ENCODE measurements at regions not wholly inside any gene's neighbourhood (a gene's known extent, or its start where the extent isn't known, plus 50 kb on each side); places are given as distances from the start of the nearest gene placed in this dataset.

GRCh38 chr3:10601151-10601856, 95.9 kb upstream of the ATP2B2 start:
- no peaks in the 10 kb centered on the region for H3K4me1 Mint-ChIP-seq (ENCODE audit: unreplicated experiment)
- H3K9me3 Mint-ChIP-seq (ENCODE audit: unreplicated experiment): no peaks in the 10 kb centered on the region
- H3K4me3 Mint-ChIP-seq (ENCODE audit: unreplicated experiment): no peak overlapping the region
- no peak overlapping the region for H3K27ac Mint-ChIP-seq (ENCODE audit: unreplicated experiment)
- H3K27me3 Mint-ChIP-seq (ENCODE audit: unreplicated experiment): peaks cover 5% of the 10 kb centered on the region
- no peaks in the 10 kb centered on the region for H3K36me3 Mint-ChIP-seq (ENCODE audit: low read depth, unreplicated experiment)
- TF ChIP-seq CTCF (IDR thresholded peaks at IDR 0.05; ENCODE audit: unreplicated experiment): no peak
- DNase-seq (ENCODE audit: low spot score): no peak

GRCh38 chr3:10601857-10602230, 96.5 kb upstream of the ATP2B2 start:
- H3K4me1 Mint-ChIP-seq (ENCODE audit: unreplicated experiment): no peaks in the 10 kb centered on the region
- peaks cover 5% of the 10 kb centered on the region for H3K27me3 Mint-ChIP-seq (ENCODE audit: unreplicated experiment)
- H3K27ac Mint-ChIP-seq (ENCODE audit: unreplicated experiment): no peak overlapping the region
- no peaks in the 10 kb centered on the region for H3K36me3 Mint-ChIP-seq (ENCODE audit: low read depth, unreplicated experiment)
- H3K9me3 Mint-ChIP-seq (ENCODE audit: unreplicated experiment): no peaks in the 10 kb centered on the region
- TF ChIP-seq CTCF (IDR thresholded peaks at IDR 0.05; ENCODE audit: unreplicated experiment): no peak
- H3K4me3 Mint-ChIP-seq (ENCODE audit: unreplicated experiment): no peak overlapping the region
- DNase-seq (ENCODE audit: low spot score): no peak

GRCh38 chr3:10602271-10602670, 96.9 kb upstream of the ATP2B2 start:
- Mint-ChIP-seq H3K27ac (ENCODE audit: unreplicated experiment) (no peak overlapping the region), H3K4me1 (ENCODE audit: unreplicated experiment) (no peaks in the 10 kb centered on the region), H3K4me3 (ENCODE audit: unreplicated experiment) (no peak overlapping the region), H3K36me3 (ENCODE audit: low read depth, unreplicated experiment) (no peaks in the 10 kb centered on the region), H3K9me3 (ENCODE audit: unreplicated experiment) (no peaks in the 10 kb centered on the region), H3K27me3 (ENCODE audit: unreplicated experiment) (peaks cover 5% of the 10 kb centered on the region)
- no peak for DNase-seq (ENCODE audit: low spot score)
- TF ChIP-seq CTCF (IDR thresholded peaks at IDR 0.05; ENCODE audit: unreplicated experiment): no peak

- H3K4me3 Mint-ChIP-seq (ENCODE audit: unreplicated experiment): no peak overlapping the region
- no peaks in the 10 kb centered on the region for H3K9me3 Mint-ChIP-seq (ENCODE audit: unreplicated experiment)
- H3K4me1 Mint-ChIP-seq (ENCODE audit: unreplicated experiment): no peaks in the 10 kb centered on the region
- H3K27me3 Mint-ChIP-seq (ENCODE audit: unreplicated experiment): peaks cover 5% of the 10 kb centered on the region
- no peak overlapping the region for H3K27ac Mint-ChIP-seq (ENCODE audit: unreplicated experiment)
- DNase-seq (ENCODE audit: low spot score): no peak
- TF ChIP-seq CTCF (IDR thresholded peaks at IDR 0.05; ENCODE audit: unreplicated experiment): no peak
- no peaks in the 10 kb centered on the region for H3K36me3 Mint-ChIP-seq (ENCODE audit: low read depth, unreplicated experiment)
These were observed 97.7 kb upstream of the ATP2B2 start for GRCh38 chr3:10602769-10603768.

- no peak for TF ChIP-seq CTCF (IDR thresholded peaks at IDR 0.05; ENCODE audit: unreplicated experiment)
- H3K9me3 Mint-ChIP-seq (ENCODE audit: unreplicated experiment): peaks cover 14% of the 10 kb centered on the region
- H3K4me1 Mint-ChIP-seq (ENCODE audit: unreplicated experiment): no peaks in the 10 kb centered on the region
- H3K4me3 Mint-ChIP-seq (ENCODE audit: unreplicated experiment): no peak overlapping the region
- peaks cover 13% of the 10 kb centered on the region for H3K36me3 Mint-ChIP-seq (ENCODE audit: low read depth, unreplicated experiment)
- peaks cover 4% of the 10 kb centered on the region for H3K27me3 Mint-ChIP-seq (ENCODE audit: unreplicated experiment)
- H3K27ac Mint-ChIP-seq (ENCODE audit: unreplicated experiment): no peak overlapping the region
- no peak for DNase-seq (ENCODE audit: low spot score)
These were observed 103.7 kb upstream of the ATP2B2 start for GRCh38 chr3:10609134-10609533.

All from endothelial cell (in vitro differentiated cells).